ENCODE measurements at regions not wholly inside any gene's neighbourhood (a gene's known extent, or its start where the extent isn't known, plus 50 kb on each side); places are given as distances from the start of the nearest gene placed in this dataset.

DNA sequence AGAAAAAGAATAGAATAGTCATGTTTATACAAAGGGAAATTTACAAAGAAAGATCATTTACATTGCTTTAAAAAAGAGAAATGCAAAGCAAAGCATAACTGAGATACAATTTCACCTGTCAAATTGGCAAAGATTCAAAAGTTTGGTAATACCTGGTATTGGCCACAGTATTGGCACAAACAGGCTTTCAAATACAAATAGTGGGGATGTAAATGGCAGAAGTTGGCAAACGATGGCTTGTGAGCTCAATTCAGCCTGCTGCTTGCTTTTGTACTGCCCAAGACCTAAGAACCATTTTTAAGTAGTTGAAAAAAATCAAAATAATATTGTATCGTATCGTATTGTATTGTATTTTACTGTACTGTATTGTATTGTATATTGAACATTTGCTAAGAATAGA lies 194.5 kb upstream of the JAG1 start:
- DNase-seq: no peak

- no peak for DNase-seq
Observed at GRCh38 chr20:10873026-10873425, 199.2 kb upstream of the JAG1 start.

DNA sequence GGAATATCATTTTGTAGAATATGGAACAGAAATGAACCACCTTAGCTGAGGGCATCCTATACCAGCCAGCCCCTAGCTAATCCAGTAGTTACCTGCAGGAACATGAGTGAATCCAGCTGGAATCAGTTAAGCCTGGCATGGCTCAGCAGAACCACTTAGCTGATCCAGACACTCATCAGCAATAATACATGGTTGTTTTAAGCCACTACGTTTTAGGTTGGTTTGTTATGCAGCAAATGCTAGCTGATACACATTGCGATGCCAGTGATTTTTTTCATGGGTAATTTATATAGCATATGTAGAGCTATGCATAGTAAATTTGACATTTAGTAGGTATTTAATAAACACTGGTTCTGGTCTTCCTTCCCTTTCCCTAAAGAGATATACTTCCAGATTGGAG lies 201.9 kb upstream of the JAG1 start:
- DNase-seq: no peak

- no peak for DNase-seq
Observed at GRCh38 chr20:10876558-10876957, 202.8 kb upstream of the JAG1 start.

GRCh38 chr20:10877342-10877741 lies 203.5 kb upstream of the JAG1 start:
- no peak for DNase-seq

GRCh38 chr20:10883166-10883565 lies 209.4 kb upstream of the JAG1 start:
- no peak for DNase-seq

GRCh38 chr20:10893321-10893720 lies 219.5 kb upstream of the JAG1 start:
- DNase-seq: no peak

- no peak for DNase-seq
Observed at GRCh38 chr20:10897336-10897735, 223.5 kb upstream of the JAG1 start.

GRCh38 chr20:10898552-10898951 lies 224.8 kb upstream of the JAG1 start:
- DNase-seq: no peak

DNA sequence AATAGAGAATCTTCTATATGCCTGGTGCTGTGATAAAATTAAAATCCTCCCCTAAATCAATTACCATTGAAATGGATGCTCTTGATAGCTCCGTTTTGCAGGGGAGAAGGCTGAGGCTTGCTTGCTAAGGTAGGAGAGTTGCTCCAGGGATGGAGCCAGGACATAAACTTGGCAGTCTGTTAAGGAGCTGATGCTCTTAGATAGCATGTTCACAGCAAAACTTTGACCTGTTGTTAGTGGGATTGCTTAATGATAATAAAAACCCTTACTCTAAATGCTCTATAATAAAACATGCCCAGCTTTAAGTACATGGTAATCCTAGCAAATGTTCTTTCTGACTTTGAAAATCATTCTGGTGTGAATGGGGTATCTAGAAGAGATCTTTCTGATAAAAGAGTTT lies 228.4 kb upstream of the JAG1 start:
- DNase-seq: no peak

GRCh38 chr20:10902576-10903282 lies 228.9 kb upstream of the JAG1 start:
- DNase-seq: no peak

DNA sequence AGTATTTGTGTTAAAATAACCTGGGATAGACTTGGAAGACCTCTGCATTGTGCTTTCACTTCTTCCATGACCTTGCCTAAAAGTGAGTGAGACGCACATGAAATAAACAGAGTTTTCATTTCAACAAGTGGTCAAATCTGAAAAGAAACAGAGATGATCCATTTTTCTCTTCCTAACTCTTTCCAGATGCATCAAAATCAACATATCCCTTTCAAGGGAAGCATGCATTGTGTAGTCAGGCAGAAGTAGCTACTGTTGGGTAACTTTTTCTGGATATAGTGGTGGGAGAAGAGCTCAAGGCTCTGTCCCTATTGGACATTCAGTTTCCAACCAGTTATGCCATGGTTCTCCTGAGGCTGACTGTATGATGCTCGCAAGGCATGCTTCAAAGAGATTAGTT lies 233.0 kb upstream of the JAG1 start:
- no peak for DNase-seq

DNA sequence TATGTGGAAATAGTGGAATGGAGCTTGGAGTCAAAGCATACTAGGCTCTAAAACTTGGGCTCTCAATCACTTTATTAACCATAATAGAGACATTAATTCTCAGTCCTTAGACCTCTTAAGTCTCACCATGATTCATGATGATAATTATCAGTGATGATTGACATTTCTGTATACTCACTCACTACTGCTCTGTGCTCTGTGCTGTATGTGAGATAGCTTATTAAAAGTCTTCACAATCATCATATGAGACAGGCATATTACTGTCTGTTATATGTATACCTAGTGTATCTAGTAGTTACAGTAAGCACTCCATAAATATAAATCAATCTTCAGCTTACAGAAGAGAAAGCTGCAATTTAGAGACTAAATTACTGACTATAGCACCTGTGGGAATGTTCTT lies 236.0 kb upstream of the JAG1 start:
- no peak for DNase-seq

DNA sequence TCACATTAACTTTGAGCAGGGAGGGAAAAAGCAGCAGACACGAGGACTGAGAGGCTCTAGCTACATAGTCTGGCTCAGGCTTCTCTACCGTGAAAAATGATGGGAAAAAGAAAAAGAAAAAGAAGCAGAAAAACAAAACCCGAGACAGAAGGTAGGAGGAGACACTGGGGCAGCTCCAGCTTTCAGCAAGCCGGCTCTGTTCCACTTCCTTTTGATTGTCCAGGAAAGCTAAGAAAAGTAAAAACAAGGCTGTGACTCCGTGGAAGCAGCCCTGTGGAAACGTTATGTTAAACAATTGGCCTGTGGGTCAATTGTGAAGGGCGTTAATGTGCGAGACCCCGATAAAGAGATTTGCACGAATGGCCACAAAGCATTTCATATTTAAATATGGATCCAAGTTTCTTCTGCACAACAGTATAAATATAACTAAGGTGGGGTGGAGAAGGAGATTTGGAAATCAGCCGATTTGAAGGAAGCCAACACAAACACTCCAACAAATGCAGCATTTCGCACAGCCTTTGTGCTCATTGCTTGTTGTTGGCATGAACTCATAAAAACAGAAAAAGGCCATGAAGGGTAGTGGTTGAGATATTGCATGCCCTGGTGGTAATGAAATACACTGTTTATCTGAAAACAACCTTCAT lies 236.9 kb upstream of the JAG1 start:
- DNase-seq: no peak

DNA sequence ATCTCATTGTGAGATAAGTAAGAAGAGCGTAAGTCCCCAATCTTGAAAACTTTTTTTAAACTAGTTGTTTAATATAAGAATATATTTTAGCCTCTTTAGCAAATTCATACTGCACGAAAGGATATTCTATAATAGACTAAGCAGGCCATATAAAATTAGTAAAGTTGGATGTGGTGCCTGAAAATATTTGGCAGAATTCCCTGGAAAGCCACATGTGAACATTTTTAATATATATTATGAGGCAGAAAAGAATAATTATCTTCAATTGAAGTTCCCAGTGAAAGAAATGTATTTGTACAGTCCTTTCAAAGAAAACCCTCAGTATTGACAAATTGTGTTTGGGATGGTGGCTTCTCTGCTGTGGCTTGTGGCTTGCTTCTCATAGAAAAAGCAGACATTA lies 237.5 kb upstream of the JAG1 start:
- DNase-seq: no peak

DNA sequence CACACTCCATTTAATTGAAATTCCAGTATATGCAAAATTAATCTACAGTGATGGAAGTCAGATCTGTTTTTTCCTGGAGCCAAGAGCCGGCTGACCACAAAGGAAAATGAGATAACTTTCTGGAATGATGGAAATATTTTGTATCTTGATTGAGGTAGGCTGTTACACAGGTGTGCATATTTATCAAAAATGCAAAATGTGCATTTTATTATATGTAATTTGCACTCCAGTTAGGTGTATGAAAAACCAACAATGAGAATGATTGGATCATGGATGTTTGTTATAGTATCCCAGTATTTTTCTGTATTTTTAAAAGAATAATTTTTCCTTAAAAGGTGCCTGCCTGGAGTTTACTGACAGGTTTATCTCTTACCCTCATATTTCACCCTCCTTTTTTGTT lies 242.0 kb upstream of the JAG1 start:
- DNase-seq: no peak

GRCh38 chr20:10916312-10916711 lies 242.5 kb upstream of the JAG1 start:
- no peak for DNase-seq

- no peak for DNase-seq
Observed at GRCh38 chr20:10917826-10918225, 244.0 kb upstream of the JAG1 start.

GRCh38 chr20:10919396-10920140 lies 245.8 kb upstream of the JAG1 start:
- no peak for DNase-seq

- DNase-seq: no peak
Observed at GRCh38 chr20:10920396-10920795, 246.6 kb upstream of the JAG1 start.

DNA sequence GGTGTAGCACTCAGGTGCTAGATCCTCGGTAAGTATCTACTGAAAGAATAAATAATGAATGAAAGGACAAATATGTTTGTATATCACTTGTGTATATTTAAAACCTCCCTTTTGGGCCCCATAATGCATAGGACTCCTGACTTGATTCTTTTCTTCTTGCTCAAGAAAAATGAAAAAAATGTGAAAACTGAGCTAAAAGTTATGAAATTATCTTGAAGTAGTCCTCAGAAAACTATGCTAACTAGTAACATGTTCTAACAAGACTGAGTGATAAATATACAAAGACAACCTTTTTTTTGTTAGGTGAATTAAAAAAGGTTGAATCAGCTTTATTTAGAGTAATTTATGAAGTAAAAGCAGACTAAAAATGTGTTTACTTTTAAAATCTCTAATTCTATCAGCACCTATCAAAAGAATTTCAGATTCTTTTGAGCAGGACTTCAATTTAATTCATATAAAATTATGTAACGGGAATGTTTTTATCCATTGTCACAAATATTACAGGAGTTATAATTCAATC lies 247.8 kb upstream of the JAG1 start:
- no peak for DNase-seq

DNA sequence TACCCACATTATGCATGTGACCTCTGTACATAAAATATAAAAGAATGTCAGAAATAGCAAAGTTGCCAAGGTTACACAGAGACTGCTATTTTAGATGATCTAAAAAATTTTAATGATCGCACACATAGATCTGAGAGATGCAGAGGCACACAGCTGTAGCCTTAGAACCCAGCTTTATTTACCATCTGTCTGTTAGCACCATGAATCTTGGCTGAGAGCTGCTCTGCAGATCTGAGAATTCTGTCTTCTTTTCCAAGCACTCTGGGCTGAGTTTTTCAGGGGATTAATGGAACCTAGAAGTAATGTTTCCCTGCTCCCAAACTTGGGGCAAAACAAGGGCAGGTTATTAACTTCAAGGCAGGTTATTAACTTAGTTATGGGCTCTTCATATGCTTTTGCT lies 248.7 kb upstream of the JAG1 start:
- DNase-seq: no peak

GRCh38 chr20:10922941-10923340 lies 249.1 kb upstream of the JAG1 start:
- DNase-seq: no peak

DNA sequence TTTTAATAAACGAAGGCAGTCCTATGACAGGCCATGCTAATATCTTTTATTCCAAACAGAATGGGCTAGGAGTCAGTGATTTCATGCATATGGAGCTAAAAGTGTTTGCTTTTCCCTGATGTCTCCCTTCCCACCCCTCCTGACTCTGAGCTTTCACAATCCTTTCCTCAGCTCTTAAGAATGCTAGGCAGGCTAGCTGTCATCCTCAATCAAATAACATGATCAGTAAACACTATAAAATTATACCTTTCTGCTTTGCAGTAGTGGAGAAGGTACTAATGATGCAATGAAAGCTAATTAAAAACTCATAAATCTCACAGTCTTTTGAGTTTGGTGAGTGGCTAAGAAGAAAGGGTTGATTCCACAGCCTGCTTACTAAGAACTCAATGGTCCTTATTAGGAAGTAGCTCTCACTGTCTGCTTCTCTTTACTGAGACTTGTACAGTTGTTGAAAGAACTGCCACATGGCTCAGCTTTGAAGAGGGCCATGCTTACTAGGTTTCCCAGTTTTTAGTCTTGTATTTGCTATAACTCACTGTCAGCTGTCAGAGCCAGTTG lies 250.9 kb upstream of the JAG1 start:
- DNase-seq: no peak

Data from COR-L47 (cell line).